Frontal cortex (tissue), 3 donors: ENCODE measurements at regions not wholly inside any gene's neighbourhood (a gene's known extent, or its start where the extent isn't known, plus 50 kb on each side); places are given as distances from the start of the nearest gene placed in this dataset.
"Not testable (repeated sequence)": the region's sequence is repeated elsewhere in the genome, so short reads cannot be mapped to it uniquely, and the experiment has no call there.

Experiments
- DNase-seq, 2 donors: peaks; one replicate each; pipeline ENCODE4 v3.0.0; 2012; ENCODE audit warnings: low spot score in 2 of 2
- FAIRE-seq: peaks from 2 replicates; lab custom pipeline; 2012; peaks lifted over from hg19 to GRCh38; lab: Jason Lieb, UNC
- donor health status: control.
- donor health status: control.
- donor health status: control.

DNA sequence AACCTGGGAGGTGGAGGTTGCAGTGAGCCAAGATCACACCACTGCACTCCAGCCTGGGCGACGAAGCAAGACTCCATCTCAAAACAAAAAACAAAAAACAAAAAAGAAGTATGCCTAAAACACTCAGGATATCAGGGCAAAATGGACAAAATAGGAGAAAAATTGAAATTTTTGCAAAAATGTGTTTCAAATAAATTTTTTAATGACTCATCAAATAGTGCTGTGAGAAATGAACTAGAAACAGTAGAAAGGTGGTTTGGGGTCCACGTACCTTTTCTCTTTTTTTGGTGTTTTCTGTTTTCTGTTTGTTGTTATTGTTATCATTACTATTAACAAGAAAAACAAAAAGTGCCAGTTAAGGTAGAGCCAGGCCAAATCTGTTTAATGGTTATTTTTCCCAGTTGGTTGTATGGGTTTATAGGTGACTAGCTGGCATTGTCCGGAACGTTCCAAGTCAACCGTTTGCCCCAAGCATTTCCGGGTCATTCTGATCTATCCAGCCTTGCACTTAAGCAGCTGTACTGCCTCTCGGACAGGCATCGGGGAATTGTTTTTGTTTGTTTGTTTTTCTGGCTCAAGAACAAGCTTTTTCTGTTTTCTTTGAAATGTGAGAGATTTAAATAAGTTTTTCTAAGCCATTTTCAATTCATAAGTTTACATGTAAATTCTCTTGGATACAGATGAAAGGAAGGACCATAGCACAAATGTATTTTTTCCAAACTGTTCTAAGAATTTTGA lies 157.0 kb upstream of the NEBL start:
- FAIRE-seq (no peak), DNase-seq (no peak)

GRCh38 chr10:21052709-21053104 lies 155.6 kb upstream of the NEBL start:
- no peak for FAIRE-seq
- DNase-seq, result no peak

DNA sequence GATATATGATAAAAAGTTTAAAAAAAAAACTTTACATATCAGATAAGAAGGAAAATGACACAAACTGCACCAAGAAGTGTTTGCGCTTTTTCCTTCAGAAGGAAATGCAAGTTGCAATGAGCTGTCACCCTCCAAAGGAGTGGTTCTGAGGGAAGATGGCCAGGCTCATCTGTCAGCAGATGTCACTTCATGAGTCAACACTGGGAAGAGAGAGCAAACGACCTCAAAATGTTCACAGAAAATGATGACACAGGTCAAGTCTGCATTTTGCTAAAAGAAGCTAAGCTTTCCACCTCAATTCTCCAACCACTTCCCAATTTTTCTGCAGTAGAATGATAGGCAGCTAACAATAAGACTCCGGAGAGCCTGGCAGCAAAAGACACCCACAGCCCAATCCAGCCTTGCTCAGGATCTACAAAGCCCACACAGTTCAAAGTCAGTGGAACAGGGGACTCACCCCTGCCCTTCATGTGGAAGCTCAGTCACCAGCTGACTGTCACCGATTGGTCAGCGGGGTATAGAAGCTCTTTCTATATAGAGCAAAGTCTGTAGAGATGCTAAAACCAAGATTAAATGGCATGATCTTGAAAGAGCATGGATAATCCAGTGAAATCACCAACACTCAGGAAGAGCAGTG lies 155.1 kb upstream of the NEBL start:
- DNase-seq (no peak), FAIRE-seq (no peak)

- FAIRE-seq (no peak), DNase-seq (no peak)
Observed at GRCh38 chr10:21049482-21049881, 152.4 kb upstream of the NEBL start.

DNA sequence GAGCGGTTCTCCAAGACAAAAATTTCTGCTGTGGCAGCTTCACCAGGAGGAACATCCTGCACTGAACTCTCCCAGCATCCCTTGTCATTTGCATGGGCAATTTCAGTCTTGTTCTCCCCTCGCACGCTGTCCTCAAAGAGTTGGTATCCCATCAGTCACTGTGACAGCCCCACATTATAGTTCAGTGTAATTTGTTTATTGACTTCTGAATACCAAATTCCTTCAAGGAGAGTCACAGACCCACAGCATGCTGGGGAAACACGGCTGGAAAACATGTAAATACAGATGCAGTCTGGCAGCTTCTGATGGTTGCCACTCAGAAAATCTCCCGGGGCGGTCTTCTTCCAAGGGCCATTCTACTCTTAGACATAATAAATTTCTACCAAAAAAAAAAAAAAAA lies 151.0 kb upstream of the NEBL start:
- DNase-seq, result no peak
- no peak for FAIRE-seq

GRCh38 chr10:21047511-21047910 lies 150.4 kb upstream of the NEBL start:
- DNase-seq (no peak), FAIRE-seq (no peak)

- DNase-seq (no peak), FAIRE-seq (no peak)
Observed at GRCh38 chr10:21047096-21047495, 150.0 kb upstream of the NEBL start.

DNA sequence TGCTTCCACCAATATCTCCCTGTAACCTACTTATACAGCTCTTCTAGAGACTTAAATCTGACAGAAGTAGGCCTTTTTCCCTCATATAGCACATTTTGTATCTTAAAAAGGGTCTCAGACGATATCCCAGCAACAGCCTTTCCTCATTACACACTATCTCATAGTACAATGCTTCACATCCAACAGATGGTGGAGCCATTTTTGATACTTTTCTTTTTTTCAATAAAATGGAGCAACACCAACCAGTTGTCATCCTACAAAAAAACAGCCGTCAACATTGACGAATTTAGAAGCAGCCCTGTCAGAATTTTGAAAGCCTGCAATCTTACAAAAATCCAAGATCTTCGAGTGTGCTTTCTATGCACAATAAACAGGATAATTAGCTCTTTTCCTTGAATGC lies 145.9 kb upstream of the NEBL start:
- DNase-seq (no peak), FAIRE-seq (no peak)

GRCh38 chr10:21042536-21042935 lies 145.4 kb upstream of the NEBL start:
- DNase-seq, result no peak
- FAIRE-seq, result no peak

DNA sequence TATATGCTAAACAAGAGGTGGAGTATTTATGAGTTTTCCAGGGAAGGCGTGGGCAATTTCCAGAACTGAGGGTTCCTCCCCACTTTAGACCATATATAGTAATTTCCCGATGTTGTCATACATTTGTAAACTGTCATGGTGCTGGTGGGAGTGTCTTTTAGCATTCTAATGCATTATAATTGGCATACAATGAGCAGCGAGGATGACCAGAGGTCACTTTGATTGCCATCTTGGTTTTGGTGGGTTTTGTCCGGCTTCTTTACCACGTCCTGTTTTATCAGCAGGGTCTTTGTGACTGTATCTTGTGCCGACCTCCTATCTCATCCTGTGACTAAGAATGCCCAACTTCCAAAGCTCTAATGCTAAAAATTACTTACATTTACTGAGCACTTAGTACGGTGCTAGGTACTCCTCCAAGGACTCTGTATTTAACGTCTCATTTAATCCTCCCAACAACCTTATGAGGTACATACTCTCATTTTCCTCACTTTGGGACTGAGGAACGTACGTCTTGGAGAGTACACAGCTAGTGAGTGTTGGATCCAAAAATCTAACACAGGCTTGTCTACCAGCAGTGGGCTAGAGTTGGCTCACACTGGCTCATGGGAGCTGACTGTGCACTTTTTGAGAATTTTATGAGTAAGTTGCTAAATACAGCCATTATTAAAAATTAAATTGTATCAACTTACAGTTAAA lies 144.8 kb upstream of the NEBL start:
- FAIRE-seq, result no peak
- no peak for DNase-seq

- DNase-seq (no peak), FAIRE-seq (no peak)
Observed at GRCh38 chr10:21039721-21040120, 142.6 kb upstream of the NEBL start.

GRCh38 chr10:21036757-21037156 lies 139.6 kb upstream of the NEBL start:
- no peak for DNase-seq
- no peak for FAIRE-seq

GRCh38 chr10:21034770-21035169 lies 137.7 kb upstream of the NEBL start:
- not testable (repeated sequence) for FAIRE-seq, DNase-seq

GRCh38 chr10:21034241-21034640 lies 137.1 kb upstream of the NEBL start:
- DNase-seq, result no peak
- FAIRE-seq, result no peak

DNA sequence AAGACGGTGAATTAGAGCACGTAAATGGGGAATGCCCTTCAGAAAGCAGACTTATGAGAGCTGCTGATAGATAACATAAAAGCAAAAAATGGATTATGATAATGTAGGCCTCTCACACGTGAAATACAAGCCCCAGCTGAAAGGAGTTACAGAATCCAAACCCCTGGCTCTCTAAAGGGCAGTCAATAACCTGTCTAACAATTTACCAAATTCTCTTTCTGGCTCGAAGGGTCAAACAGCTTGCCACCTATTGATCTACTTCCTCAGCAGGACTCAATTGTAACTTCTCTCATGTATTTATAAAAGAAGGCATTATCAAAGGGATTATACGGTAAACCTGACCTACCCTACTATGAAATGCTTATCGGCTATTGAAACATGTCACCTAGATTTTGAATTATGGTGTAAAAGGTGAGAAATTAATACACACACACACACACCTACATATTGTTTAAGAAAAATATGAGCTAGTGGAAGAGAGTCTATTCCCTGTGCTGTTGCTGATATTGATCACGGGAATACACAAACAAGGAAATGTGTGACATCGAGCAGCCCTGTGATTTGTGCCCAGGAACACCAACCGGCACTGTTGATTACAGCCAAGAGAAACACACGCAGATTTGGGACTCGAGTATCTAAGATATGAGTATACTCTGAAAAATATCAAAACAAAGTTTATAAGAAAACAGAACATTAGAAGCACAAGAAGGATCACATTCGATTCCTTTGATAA lies 135.6 kb upstream of the NEBL start:
- no peak for DNase-seq
- no peak for FAIRE-seq

DNA sequence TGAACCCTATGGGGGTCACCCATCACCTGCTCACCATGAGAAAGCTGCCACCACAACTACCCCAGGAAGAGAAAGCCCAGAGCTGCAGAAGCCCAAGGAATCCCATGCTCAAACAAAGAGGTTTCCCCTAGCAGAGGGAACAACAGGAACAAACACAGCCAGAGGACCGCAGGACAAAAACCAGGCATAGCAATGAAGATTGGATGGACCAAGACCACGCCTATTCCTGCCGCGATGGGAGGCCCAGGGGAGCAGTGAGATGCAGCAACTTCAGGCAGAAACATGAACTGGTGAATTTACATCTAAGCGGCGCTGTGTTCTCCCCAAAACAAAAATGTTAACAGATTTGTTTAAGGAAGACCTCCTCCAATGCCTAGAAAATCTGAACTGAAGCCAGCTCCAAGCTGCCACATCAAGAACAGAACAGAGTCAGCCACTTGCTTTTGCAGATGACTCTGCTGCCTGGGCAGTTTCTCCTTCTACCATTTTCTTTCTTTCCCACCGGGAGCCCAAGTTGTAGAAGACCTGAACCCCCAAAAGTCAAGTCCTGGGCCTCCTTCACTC lies 134.2 kb upstream of the NEBL start:
- DNase-seq, result no peak

DNA sequence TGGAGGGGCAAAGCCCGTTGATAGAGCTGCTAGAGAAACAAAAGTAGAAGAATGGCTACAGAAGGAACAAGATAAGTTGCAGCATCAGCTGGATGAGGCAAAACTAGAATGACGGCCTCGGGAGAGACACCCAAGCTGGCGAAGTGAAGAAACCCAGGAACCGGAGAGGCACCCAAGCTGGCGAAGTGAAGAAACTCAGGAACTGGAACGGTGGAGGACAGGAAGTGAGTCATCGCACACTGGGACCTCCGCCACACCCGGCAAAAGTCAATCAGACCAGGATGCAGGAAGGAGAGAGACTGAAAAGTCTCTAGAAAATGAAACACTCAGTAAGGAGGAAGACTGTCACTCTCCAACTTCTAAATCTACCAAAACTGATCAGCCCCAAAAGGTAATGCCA lies 133.0 kb upstream of the NEBL start:
- DNase-seq, result no peak
- no peak for FAIRE-seq

More for the DNA sequence above, 134.2 kb upstream of the NEBL start:
- no peak for FAIRE-seq

- DNase-seq, result no peak
- no peak for FAIRE-seq
Observed at GRCh38 chr10:21022821-21023220, 125.7 kb upstream of the NEBL start.

DNA sequence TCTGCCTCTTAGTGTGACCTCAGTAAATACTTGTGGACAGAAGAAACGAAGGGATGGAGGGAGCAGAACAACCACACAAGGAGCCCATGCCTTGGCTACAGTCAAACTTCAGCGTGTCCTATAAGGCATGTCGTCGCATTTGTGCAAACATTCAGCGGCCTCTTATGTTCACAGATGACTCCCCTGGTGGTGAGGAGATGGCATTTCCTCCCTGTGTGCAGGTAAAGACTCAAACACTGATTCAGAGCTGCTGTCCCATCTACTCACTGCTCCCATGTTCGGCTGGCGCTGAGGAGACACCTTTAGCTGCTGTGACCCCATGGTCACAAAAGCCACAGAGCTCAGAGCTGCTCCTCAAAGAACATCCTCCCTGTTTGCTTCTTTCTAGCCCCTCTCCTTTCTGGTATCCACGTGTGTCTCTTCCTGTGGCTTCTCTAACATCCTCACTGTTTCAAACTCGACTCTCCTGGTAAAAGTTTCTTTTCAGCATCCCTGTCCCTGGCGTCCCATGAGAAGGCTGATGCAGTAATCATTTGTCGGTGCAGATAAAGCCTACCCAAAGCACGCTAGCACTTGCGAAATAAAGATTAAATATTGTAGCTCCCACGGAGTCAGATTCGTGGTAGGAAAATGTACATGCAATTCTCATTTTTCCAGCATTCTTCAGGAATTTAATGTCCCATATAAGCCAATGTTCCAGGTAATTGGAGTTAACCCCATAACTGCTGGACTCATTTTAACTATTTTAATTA lies 124.9 kb upstream of the NEBL start:
- DNase-seq, result no peak
- no peak for FAIRE-seq

DNA sequence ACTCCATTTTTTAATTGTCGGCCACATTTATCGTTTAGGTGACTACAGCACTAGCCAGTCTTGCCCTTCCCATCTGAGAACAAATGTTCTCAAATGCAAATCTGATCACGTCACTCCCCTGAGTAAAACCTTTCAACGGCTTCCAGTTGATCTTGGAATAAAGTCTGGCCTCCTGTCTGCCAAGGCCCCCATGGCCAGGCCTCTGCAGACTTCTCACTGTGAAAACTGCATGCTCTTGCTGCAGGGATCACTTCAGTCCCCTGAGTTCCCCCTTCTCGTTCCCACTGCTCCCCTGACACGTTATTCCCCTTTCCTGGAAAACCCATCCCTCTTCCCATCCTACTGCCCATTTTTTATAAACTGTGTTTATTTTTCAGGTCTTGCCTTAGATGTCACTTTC lies 124.1 kb upstream of the NEBL start:
- no peak for DNase-seq
- no peak for FAIRE-seq
